Activated CD8-positive, alpha-beta T cell treated with anti-CD3 and anti-CD28 coated beads, Interleukin-2, amount 10 ng/mL, durations not matched to agents 7 days and 5 days (primary cell): ENCODE measurements at regions not wholly inside any gene's neighbourhood (a gene's known extent, or its start where the extent isn't known, plus 50 kb on each side); places are given as distances from the start of the nearest gene placed in this dataset.
"Not testable (repeated sequence)": the region's sequence is repeated elsewhere in the genome, so short reads cannot be mapped to it uniquely, and the experiment has no call there.

Source experiments
- ATAC-seq: fragments of 150-1000 bp; cut with Tn5 transposase; one replicate; pipeline ENCODE4 v1.10.0; 2021; ENCODE audit warnings: moderate library complexity
- CTCF ChIA-PET: fragments of 350-600 bp; sonication (Branson Sonifier 250); formaldehyde crosslinking; loops from one replicate; lab custom pipeline; 2021; ENCODE audit warnings: antibody characterized with exemption; lab: Charles Lee
- POLR2A ChIA-PET: fragments of 350-600 bp; sonication (Branson Sonifier 250); formaldehyde crosslinking; loops from one replicate; lab custom pipeline; 2021; ENCODE audit warnings: antibody characterized with exemption; lab: Charles Lee
- DNase-seq: peaks from one replicate; pipeline ENCODE4 v3.0.0-alpha.2; 2020
- H3K27ac Mint-ChIP-seq: one replicate; pipeline ENCODE4 v1.8.0; 2021; ENCODE audit warnings: mild to moderate bottlenecking, mixed read lengths
- H3K27me3 Mint-ChIP-seq: one replicate; pipeline ENCODE4 v1.8.0; 2021; ENCODE audit warnings: low read depth, mixed read lengths
- H3K36me3 Mint-ChIP-seq: one replicate; pipeline ENCODE4 v1.8.0; 2021; ENCODE audit warnings: low read depth, mixed read lengths
- H3K4me1 Mint-ChIP-seq: one replicate; pipeline ENCODE4 v1.8.0; 2021; ENCODE audit warnings: low read depth, mixed read lengths
- H3K4me3 Mint-ChIP-seq: one replicate; pipeline ENCODE4 v1.8.0; 2021; ENCODE audit warnings: mild to moderate bottlenecking, mixed read lengths
- H3K9me3 Mint-ChIP-seq: one replicate; pipeline ENCODE4 v1.8.0; 2022; ENCODE audit warnings: mixed read lengths; ENCODE audit not compliant: insufficient read depth

DNA sequence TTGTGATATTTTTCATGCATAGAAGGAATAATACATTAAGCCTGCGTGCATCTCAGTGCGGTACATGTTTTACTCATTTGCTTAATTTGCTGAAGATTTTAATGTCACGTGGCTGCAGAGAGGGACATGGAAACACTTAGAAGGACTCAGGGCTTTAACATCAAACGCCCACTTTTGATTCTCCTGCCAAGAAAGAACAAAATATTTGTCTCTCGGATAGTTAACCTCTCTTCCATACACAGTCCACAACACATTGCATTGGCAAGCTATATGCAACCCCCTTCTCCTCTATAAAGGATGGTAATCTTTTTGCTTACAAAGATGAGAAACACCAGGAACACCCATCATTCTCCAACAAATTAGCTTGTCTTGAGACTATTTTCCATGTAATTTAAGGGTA lies 148.0 kb upstream of the NRP1 start:
- ChIA-PET POLR2A (no interaction called here), CTCF (no interaction called here)

DNA sequence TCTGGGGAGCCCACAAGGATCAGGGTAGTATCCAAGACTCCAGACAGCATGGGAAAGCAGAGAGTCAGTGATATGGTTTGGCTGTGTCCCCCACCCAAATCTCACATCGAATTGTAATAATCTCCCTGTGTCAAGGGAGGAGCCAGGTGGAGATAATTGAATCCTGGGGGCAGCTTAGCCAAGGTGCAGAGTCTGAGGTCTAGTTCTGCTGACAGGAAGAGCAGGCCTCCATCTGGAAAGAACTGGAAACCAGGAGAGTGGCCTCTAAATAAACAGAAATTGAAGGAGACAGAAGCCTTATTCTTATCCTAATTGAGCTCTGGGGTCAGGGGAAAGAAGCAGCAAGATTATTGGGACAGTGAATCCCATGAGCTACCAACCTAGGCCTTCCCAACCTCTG lies 146.7 kb upstream of the NRP1 start:
- H3K27me3 Mint-ChIP-seq, result no peaks in the 10 kb centered on the region
- H3K4me3 Mint-ChIP-seq, result no peak overlapping the region
- no peaks in the 10 kb centered on the region for H3K36me3 Mint-ChIP-seq
- no peak for ATAC-seq
- H3K27ac Mint-ChIP-seq, result no peak overlapping the region
- H3K4me1 Mint-ChIP-seq, result no peaks in the 10 kb centered on the region
- H3K9me3 Mint-ChIP-seq, result no peaks in the 10 kb centered on the region
- DNase-seq, result no peak
- ChIA-PET CTCF (no interaction called here), POLR2A (no interaction called here)

More for the DNA sequence above, 148.0 kb upstream of the NRP1 start:
- no peaks in the 10 kb centered on the region for H3K36me3 Mint-ChIP-seq
- H3K27me3 Mint-ChIP-seq, result no peaks in the 10 kb centered on the region
- H3K9me3 Mint-ChIP-seq, result no peaks in the 10 kb centered on the region
- no peak overlapping the region for H3K4me3 Mint-ChIP-seq
- no peak overlapping the region for H3K27ac Mint-ChIP-seq
- no peak for DNase-seq
- peaks cover 10% of the 10 kb centered on the region for H3K4me1 Mint-ChIP-seq
- no peak for ATAC-seq

DNA sequence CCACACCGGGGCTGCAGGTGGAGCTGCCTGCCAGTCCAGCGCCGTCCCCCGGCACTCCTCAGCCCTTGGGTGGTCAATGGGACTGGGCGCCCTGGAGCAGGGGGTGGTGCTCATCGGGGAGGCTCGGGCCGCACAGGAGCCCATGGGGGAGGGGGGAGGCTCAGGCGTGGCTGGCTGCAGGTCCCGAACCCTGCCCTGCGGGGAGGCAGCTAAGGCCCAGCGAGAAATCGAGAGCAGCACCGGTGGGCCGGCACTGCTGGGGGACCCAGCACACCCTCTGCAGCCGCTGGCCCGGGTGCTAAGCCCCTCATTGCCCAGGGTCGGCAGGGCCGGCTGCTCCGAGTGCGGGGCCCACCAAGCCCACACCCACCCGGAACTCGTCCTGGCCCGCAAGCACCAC lies 145.9 kb upstream of the NRP1 start:
- CTCF ChIA-PET, ATAC-seq, DNase-seq: not testable (repeated sequence)

DNA sequence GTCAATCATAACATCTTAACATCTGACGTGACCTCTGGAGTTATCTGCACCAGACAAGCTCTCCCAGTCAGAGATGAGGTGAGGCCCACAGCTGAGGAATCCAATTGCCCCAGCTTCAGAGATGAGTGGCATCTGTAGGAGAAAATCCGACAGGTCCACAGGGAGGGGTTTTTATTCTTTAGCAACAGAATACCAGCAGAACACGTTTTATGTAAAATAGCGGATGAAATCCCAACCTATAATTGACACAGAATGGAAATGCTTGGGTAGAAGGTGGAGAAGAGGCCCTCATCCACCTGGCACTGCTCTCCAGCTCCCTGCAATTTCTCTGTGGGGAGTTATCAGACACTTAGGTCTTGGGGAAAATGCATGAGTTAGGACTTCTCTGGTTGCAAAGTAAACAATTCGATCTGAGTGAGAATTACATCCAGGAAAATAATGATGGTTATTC lies 144.2 kb upstream of the NRP1 start:
- Mint-ChIP-seq H3K36me3 (no peaks in the 10 kb centered on the region), H3K4me1 (no peaks in the 10 kb centered on the region), H3K4me3 (no peak overlapping the region), H3K27me3 (no peaks in the 10 kb centered on the region), H3K27ac (no peak overlapping the region), H3K9me3 (no peaks in the 10 kb centered on the region)
- CTCF ChIA-PET, result no interaction called here
- POLR2A ChIA-PET, result no interaction called here
- DNase-seq (no peak), ATAC-seq (no peak)

More for the DNA sequence above, 145.9 kb upstream of the NRP1 start:
- H3K27me3 Mint-ChIP-seq, H3K36me3 Mint-ChIP-seq, H3K9me3 Mint-ChIP-seq, H3K4me3 Mint-ChIP-seq, POLR2A ChIA-PET, H3K27ac Mint-ChIP-seq, H3K4me1 Mint-ChIP-seq: not testable (repeated sequence)

DNA sequence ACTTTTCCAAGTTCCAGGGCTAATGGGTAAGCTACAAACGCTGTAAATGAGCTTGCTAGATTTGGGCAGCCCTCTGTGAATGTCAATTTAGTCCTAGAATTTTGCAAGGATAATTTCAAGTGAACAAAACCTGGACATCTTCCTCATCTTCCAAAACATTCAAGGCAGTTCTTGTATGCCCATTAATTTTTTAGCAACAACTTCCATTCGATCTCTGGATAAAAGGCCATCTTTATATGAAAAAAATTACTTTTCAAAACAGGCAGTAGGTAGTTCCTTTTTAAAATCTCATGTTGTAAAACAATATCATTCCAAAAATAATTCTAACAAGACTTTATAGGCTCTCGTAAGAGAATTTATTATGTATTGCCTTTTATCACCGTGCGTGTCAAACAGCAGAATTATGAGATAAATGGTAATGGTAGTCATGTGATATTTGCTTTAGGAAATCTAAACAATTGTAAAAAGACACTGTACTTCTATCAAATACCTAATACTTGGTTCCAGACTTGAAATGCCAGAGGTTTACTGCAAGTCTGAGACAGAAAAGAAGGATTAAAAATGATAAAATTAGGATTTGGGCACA lies 143.7 kb upstream of the NRP1 start:
- no peaks in the 10 kb centered on the region for H3K4me1 Mint-ChIP-seq
- DNase-seq (no peak), ATAC-seq (no peak)
- POLR2A ChIA-PET, result no interaction called here
- CTCF ChIA-PET, result no interaction called here
- no peak overlapping the region for H3K4me3 Mint-ChIP-seq
- no peak overlapping the region for H3K27ac Mint-ChIP-seq
- no peaks in the 10 kb centered on the region for H3K9me3 Mint-ChIP-seq
- no peaks in the 10 kb centered on the region for H3K36me3 Mint-ChIP-seq
- no peaks in the 10 kb centered on the region for H3K27me3 Mint-ChIP-seq

DNA sequence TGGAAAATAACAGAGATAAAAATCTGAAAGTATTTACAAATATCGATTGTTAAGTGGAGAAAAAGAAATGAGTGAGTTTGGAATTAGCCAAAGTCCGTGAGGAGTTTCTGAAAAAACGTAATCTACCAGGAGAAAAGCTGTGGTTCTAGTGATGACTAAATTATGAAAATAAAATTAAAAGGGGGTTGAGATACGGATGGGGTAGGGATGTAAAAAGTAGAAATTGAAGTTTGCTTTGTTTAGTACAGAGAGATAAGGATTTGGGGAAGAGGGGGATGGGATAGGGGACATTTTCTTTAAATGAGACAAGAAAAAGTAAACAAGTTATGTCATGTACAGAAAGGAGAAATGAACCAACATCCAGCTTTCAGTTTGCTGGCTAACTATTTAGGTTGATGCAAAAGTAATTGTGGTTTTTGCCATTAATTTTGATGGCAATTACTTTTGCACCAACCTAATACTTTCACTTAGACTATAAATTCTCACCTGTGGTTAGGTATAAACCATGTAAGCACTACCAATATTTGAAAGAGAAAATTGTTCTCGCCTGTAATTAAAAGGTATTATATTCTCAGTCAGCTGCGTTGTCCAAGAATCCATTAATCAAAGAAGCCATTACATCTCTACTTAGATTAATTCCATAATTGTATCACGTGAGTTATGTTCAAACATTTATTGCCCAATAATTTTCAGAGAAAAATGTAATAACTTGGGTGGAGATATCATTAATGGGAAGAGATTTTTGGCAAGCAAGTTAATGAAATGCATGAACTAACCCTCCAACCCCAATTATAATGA lies 143.0 kb upstream of the NRP1 start:
- ChIA-PET CTCF (no interaction called here), POLR2A (no interaction called here)
- no peak for ATAC-seq
- H3K4me3 Mint-ChIP-seq, result no peak overlapping the region
- no peaks in the 10 kb centered on the region for H3K36me3 Mint-ChIP-seq
- no peaks in the 10 kb centered on the region for H3K27me3 Mint-ChIP-seq
- no peak overlapping the region for H3K27ac Mint-ChIP-seq
- no peaks in the 10 kb centered on the region for H3K4me1 Mint-ChIP-seq
- no peak for DNase-seq
- no peaks in the 10 kb centered on the region for H3K9me3 Mint-ChIP-seq

DNA sequence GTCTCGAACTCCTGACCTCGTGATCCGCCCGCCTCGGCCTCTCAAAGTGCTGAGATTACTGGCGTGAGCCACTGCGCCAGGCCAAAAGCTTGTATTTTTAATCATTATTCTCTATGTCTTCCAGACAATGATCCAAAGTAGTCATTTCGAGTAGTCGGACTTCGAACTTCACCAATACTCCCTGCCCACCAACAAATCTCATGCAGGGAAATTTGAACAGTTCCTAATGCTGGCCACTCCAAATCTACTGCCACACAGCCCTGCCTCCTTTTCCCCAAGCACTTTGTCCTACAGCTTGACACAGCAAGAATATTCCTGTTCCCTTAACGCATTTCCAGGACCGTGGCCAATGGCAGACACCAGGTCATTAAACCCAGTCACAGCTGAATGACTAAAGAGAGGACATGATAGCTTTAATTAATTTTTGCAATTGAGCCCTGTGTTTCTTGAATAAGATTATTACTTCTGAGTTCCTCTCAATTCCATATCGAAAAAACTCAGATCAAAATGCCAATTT lies 142.3 kb upstream of the NRP1 start:
- CTCF ChIA-PET, result no interaction called here
- H3K9me3 Mint-ChIP-seq, result no peaks in the 10 kb centered on the region

DNA sequence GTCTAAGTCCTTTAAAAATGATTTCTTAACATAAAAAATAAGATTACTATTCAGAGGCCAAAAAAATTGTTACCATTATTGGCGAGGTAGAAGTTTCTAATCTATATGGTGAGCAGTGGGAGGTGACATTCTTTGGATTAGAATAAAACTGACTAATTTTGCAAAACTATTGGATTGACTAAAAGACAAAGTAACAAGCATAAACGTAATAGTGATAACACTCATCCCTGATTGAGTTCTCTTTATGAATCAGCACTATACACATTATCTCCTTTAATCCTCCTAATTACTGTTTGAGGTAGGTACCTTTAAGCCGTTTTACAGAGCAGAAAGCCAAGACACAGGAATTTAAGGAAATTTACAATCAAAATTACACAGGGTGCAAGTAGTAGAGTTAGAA lies 139.2 kb upstream of the NRP1 start:
- Mint-ChIP-seq H3K27ac (no peak overlapping the region), H3K4me3 (no peak overlapping the region), H3K4me1 (no peaks in the 10 kb centered on the region), H3K9me3 (no peaks in the 10 kb centered on the region), H3K36me3 (no peaks in the 10 kb centered on the region), H3K27me3 (no peaks in the 10 kb centered on the region)
- ChIA-PET POLR2A (no interaction called here), CTCF (no interaction called here)
- ATAC-seq (no peak), DNase-seq (no peak)

More for the DNA sequence above, 142.3 kb upstream of the NRP1 start:
- Mint-ChIP-seq H3K27ac (no peak overlapping the region), H3K27me3 (no peaks in the 10 kb centered on the region), H3K4me1 (no peaks in the 10 kb centered on the region), H3K36me3 (no peaks in the 10 kb centered on the region), H3K4me3 (no peak overlapping the region)
- no peak for ATAC-seq
- POLR2A ChIA-PET, result no interaction called here
- DNase-seq, result no peak

DNA sequence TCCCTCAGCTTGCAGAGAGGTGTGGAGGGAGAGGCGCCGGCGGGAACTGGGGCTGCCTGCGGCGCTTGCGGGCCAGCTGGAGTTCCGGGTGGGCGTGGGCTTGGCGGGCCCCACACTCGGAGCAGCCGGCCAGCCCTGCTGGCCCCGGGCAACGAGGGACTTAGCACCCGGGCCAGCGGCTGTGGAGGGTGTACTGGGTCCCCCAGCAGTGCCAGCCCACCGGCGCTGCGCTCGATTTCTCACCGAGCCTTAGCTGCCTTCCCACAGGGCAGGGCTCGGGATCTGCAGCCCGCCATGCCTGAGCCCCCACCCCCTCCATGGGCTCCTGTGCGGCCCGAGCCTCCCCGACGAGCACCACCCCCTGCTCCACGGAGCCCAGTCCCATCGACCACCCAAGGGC lies 133.5 kb upstream of the NRP1 start:
- H3K4me1 Mint-ChIP-seq, H3K9me3 Mint-ChIP-seq, H3K36me3 Mint-ChIP-seq, CTCF ChIA-PET, DNase-seq, ATAC-seq, POLR2A ChIA-PET, H3K4me3 Mint-ChIP-seq, H3K27ac Mint-ChIP-seq, H3K27me3 Mint-ChIP-seq: not testable (repeated sequence)

DNA sequence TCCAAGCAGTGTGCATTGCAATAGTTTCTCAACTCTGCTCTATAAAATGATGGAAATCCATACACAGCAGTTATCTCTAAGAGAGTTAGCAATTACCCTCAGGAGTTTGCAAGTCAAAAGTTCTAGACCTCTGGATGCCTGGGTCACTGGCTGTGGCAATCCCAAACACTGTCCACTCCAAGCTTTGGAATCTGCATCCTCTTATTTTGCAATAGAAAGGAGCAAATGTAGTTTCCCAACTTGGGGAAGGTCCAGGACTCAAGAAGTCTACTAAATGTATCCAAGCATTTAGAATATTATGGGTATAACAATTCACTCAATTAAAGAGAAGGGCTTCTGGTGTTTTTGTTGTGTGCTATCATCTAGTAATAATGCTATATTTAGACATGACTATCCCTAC lies 131.3 kb upstream of the NRP1 start:
- no peaks in the 10 kb centered on the region for H3K9me3 Mint-ChIP-seq
- ATAC-seq (no peak), DNase-seq (no peak)
- H3K36me3 Mint-ChIP-seq, result no peaks in the 10 kb centered on the region
- ChIA-PET CTCF (no interaction called here), POLR2A (no interaction called here)
- H3K27me3 Mint-ChIP-seq, result no peaks in the 10 kb centered on the region
- no peak overlapping the region for H3K27ac Mint-ChIP-seq
- no peak overlapping the region for H3K4me3 Mint-ChIP-seq
- no peaks in the 10 kb centered on the region for H3K4me1 Mint-ChIP-seq

DNA sequence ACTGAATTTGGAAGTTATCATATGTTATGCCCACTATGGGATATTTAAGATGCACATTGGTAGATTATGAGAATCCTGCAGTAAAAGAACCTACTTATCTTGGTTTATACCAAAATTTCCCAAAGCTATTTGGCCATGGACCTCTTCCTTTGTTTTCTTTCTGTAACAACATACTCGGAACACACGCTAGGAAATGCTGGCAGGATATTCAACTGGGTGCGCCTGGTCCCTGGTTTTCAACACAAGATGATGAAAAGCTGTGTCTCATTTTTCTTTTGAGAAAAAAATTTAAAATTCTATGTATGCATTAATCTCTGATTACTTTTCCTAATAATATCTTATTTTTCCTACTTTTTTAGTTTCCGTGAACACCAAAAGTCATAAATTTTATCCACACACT lies 128.5 kb upstream of the NRP1 start:
- ATAC-seq, result no peak
- no peaks in the 10 kb centered on the region for H3K9me3 Mint-ChIP-seq
- H3K4me3 Mint-ChIP-seq, result no peak overlapping the region
- H3K27me3 Mint-ChIP-seq, result no peaks in the 10 kb centered on the region
- no peak for DNase-seq
- H3K27ac Mint-ChIP-seq, result no peak overlapping the region
- ChIA-PET CTCF (no interaction called here), POLR2A (no interaction called here)
- H3K36me3 Mint-ChIP-seq, result no peaks in the 10 kb centered on the region
- H3K4me1 Mint-ChIP-seq, result no peaks in the 10 kb centered on the region

DNA sequence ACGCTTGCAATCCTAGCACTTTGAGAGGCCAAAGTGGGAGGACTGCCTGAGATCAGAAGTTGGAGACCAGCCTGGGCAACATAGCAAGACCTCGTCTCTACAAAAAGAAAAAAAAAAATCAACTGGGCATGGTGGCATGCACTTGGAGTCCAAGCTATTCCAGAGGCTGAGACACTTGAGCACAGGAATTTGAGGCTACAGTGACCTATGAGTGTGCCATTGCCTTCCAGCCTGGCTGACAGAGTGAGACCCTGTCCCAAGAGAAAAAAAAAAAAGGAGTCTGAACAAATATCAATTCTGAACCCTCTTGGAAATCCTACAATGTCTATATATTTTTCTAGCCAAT lies 126.8 kb upstream of the NRP1 start:
- ATAC-seq (no peak), DNase-seq (no peak)
- Mint-ChIP-seq H3K9me3 (no peaks in the 10 kb centered on the region), H3K4me3 (no peak overlapping the region), H3K36me3 (no peaks in the 10 kb centered on the region), H3K27me3 (no peaks in the 10 kb centered on the region), H3K4me1 (no peaks in the 10 kb centered on the region), H3K27ac (no peak overlapping the region)
- POLR2A ChIA-PET, result no interaction called here
- CTCF ChIA-PET, result interaction anchor here (0.6 kb wide), 1 partner anchor 15 kb away, joined by 3 read pairs; no protein-coding TSS in a partner anchor
